ENCODE measurements at regions not wholly inside any gene's neighbourhood (a gene's known extent, or its start where the extent isn't known, plus 50 kb on each side); places are given as distances from the start of the nearest gene placed in this dataset.

GRCh38 chr2:181153886-181154285 lies 173.5 kb downstream of the UBE2E3 start:
- Mint-ChIP-seq H3K27me3 (ENCODE audit: low read depth) (no peaks in the 10 kb centered on the region), H3K4me1 (ENCODE audit: low read depth) (peaks cover 24% of the 10 kb centered on the region), H3K27ac (no peak overlapping the region), H3K36me3 (ENCODE audit: low read depth) (peaks cover 66% of the 10 kb centered on the region), H3K4me3 (ENCODE audit: low read depth) (no peak overlapping the region), H3K9me3 (peaks cover 35% of the 10 kb centered on the region)
- no peak for DNase-seq (ENCODE audit: low spot score)
- intact Hi-C loops (cut with micrococcal nuclease) = no loop called here

GRCh38 chr2:181157326-181157725 lies 176.9 kb downstream of the UBE2E3 start:
- H3K4me1 Mint-ChIP-seq (ENCODE audit: low read depth) = peaks cover 24% of the 10 kb centered on the region
- H3K27ac Mint-ChIP-seq = no peak overlapping the region
- H3K9me3 Mint-ChIP-seq = peaks cover 30% of the 10 kb centered on the region
- intact Hi-C loops (cut with micrococcal nuclease) = no loop called here
- no peaks in the 10 kb centered on the region for H3K27me3 Mint-ChIP-seq (ENCODE audit: low read depth)
- peaks cover 64% of the 10 kb centered on the region for H3K36me3 Mint-ChIP-seq (ENCODE audit: low read depth)
- DNase-seq (ENCODE audit: low spot score) = no peak
- H3K4me3 Mint-ChIP-seq (ENCODE audit: low read depth) = no peak overlapping the region

- Mint-ChIP-seq H3K27ac (no peak overlapping the region), H3K27me3 (ENCODE audit: low read depth) (no peaks in the 10 kb centered on the region), H3K36me3 (ENCODE audit: low read depth) (peaks cover 60% of the 10 kb centered on the region), H3K9me3 (peaks cover 29% of the 10 kb centered on the region), H3K4me1 (ENCODE audit: low read depth) (peaks cover 24% of the 10 kb centered on the region), H3K4me3 (ENCODE audit: low read depth) (no peak overlapping the region)
- intact Hi-C loops (cut with micrococcal nuclease) = no loop called here
- DNase-seq (ENCODE audit: low spot score) = no peak
Observed at GRCh38 chr2:181158427-181158826, 178.0 kb downstream of the UBE2E3 start.

GRCh38 chr2:181161615-181162014 lies 181.2 kb downstream of the UBE2E3 start:
- DNase-seq (ENCODE audit: low spot score) = no peak
- Mint-ChIP-seq H3K27me3 (ENCODE audit: low read depth) (no peaks in the 10 kb centered on the region), H3K36me3 (ENCODE audit: low read depth) (peaks cover 54% of the 10 kb centered on the region), H3K4me3 (ENCODE audit: low read depth) (no peak overlapping the region), H3K4me1 (ENCODE audit: low read depth) (peaks cover 44% of the 10 kb centered on the region), H3K9me3 (peaks cover 25% of the 10 kb centered on the region), H3K27ac (no peak overlapping the region)
- intact Hi-C loops (cut with micrococcal nuclease) = no loop called here

GRCh38 chr2:181163139-181163538 lies 182.7 kb downstream of the UBE2E3 start:
- Mint-ChIP-seq H3K9me3 (peaks cover 28% of the 10 kb centered on the region), H3K4me1 (ENCODE audit: low read depth) (peaks cover 46% of the 10 kb centered on the region), H3K27me3 (ENCODE audit: low read depth) (no peaks in the 10 kb centered on the region), H3K4me3 (ENCODE audit: low read depth) (peak overlapping the region; percentile 38), H3K36me3 (ENCODE audit: low read depth) (peaks cover 54% of the 10 kb centered on the region), H3K27ac (peak overlapping the region; percentile 47)
- no peak for DNase-seq (ENCODE audit: low spot score)
- intact Hi-C loops (cut with micrococcal nuclease) = no loop called here

- H3K27me3 Mint-ChIP-seq (ENCODE audit: low read depth) = no peaks in the 10 kb centered on the region
- intact Hi-C loops (cut with micrococcal nuclease) = loop anchor here (2.0 kb wide), 1 partner anchor 15 kb away; no protein-coding TSS in a partner anchor
- DNase-seq (ENCODE audit: low spot score) = no peak
- peaks cover 46% of the 10 kb centered on the region for H3K4me1 Mint-ChIP-seq (ENCODE audit: low read depth)
- peaks cover 31% of the 10 kb centered on the region for H3K9me3 Mint-ChIP-seq
- H3K27ac Mint-ChIP-seq = peak overlapping the region; percentile 70
- H3K4me3 Mint-ChIP-seq (ENCODE audit: low read depth) = no peak overlapping the region
- peaks cover 52% of the 10 kb centered on the region for H3K36me3 Mint-ChIP-seq (ENCODE audit: low read depth)
Observed at GRCh38 chr2:181163691-181164090, 183.3 kb downstream of the UBE2E3 start.

GRCh38 chr2:181164699-181165098 lies 184.3 kb downstream of the UBE2E3 start:
- peak overlapping the region; percentile 94 for H3K27ac Mint-ChIP-seq
- peak overlapping the region; percentile 71 for H3K4me3 Mint-ChIP-seq (ENCODE audit: low read depth)
- no peak for DNase-seq (ENCODE audit: low spot score)
- H3K9me3 Mint-ChIP-seq = peaks cover 31% of the 10 kb centered on the region
- H3K27me3 Mint-ChIP-seq (ENCODE audit: low read depth) = no peaks in the 10 kb centered on the region
- H3K4me1 Mint-ChIP-seq (ENCODE audit: low read depth) = peaks cover 53% of the 10 kb centered on the region
- intact Hi-C loops (cut with micrococcal nuclease) = loop anchor here (1.0 to 2.0 kb wide), 2 partner anchors 14 to 22 kb away; no protein-coding TSS in a partner anchor
- H3K36me3 Mint-ChIP-seq (ENCODE audit: low read depth) = peaks cover 48% of the 10 kb centered on the region

- peaks cover 60% of the 10 kb centered on the region for H3K4me1 Mint-ChIP-seq (ENCODE audit: low read depth)
- DNase-seq (ENCODE audit: low spot score) = no peak
- H3K27me3 Mint-ChIP-seq (ENCODE audit: low read depth) = no peaks in the 10 kb centered on the region
- peaks cover 31% of the 10 kb centered on the region for H3K9me3 Mint-ChIP-seq
- intact Hi-C loops (cut with micrococcal nuclease) = loop anchor here (1.0 to 2.0 kb wide), 2 partner anchors 13 to 23 kb away; no protein-coding TSS in a partner anchor
- H3K27ac Mint-ChIP-seq = peak overlapping the region; percentile 94
- peaks cover 45% of the 10 kb centered on the region for H3K36me3 Mint-ChIP-seq (ENCODE audit: low read depth)
- peak overlapping the region; percentile 51 for H3K4me3 Mint-ChIP-seq (ENCODE audit: low read depth)
Observed at GRCh38 chr2:181165199-181165868, 184.9 kb downstream of the UBE2E3 start.

GRCh38 chr2:181169503-181169902 lies 189.1 kb downstream of the UBE2E3 start:
- no peak for DNase-seq (ENCODE audit: low spot score)
- Mint-ChIP-seq H3K27me3 (ENCODE audit: low read depth) (no peaks in the 10 kb centered on the region), H3K36me3 (ENCODE audit: low read depth) (peaks cover 49% of the 10 kb centered on the region), H3K9me3 (peaks cover 31% of the 10 kb centered on the region), H3K4me3 (ENCODE audit: low read depth) (no peak overlapping the region), H3K27ac (no peak overlapping the region), H3K4me1 (ENCODE audit: low read depth) (peaks cover 49% of the 10 kb centered on the region)
- intact Hi-C loops (cut with micrococcal nuclease) = loop anchor here (1.0 kb wide), 1 partner anchor 8 kb away; no protein-coding TSS in a partner anchor

GRCh38 chr2:181170256-181170655 lies 189.9 kb downstream of the UBE2E3 start:
- Mint-ChIP-seq H3K36me3 (ENCODE audit: low read depth) (peaks cover 46% of the 10 kb centered on the region), H3K9me3 (peaks cover 30% of the 10 kb centered on the region), H3K27ac (peak overlapping the region; percentile 29), H3K4me3 (ENCODE audit: low read depth) (no peak overlapping the region), H3K4me1 (ENCODE audit: low read depth) (peaks cover 51% of the 10 kb centered on the region), H3K27me3 (ENCODE audit: low read depth) (no peaks in the 10 kb centered on the region)
- intact Hi-C loops (cut with micrococcal nuclease) = loop anchor here (10.0 kb wide), 1 partner anchor 625 kb away; no protein-coding TSS in a partner anchor
- DNase-seq (ENCODE audit: low spot score) = no peak

GRCh38 chr2:181172676-181173075 lies 192.3 kb downstream of the UBE2E3 start:
- Mint-ChIP-seq H3K9me3 (peaks cover 8% of the 10 kb centered on the region), H3K27ac (no peak overlapping the region)
- DNase-seq (ENCODE audit: low spot score) = no peak

GRCh38 chr2:181174611-181175580 lies 194.5 kb downstream of the UBE2E3 start:
- intact Hi-C loops (cut with micrococcal nuclease) = loop anchor here (5.0 to 10.0 kb wide), 2 partner anchors 67 to 620 kb away; no protein-coding TSS in a partner anchor
- no peaks in the 10 kb centered on the region for H3K27me3 Mint-ChIP-seq (ENCODE audit: low read depth)
- H3K4me1 Mint-ChIP-seq (ENCODE audit: low read depth) = peaks cover 66% of the 10 kb centered on the region
- DNase-seq (ENCODE audit: low spot score) = no peak
- peaks cover 30% of the 10 kb centered on the region for H3K36me3 Mint-ChIP-seq (ENCODE audit: low read depth)
- H3K27ac Mint-ChIP-seq = peak overlapping the region; percentile 65
- H3K4me3 Mint-ChIP-seq (ENCODE audit: low read depth) = no peak overlapping the region
- peaks cover 4% of the 10 kb centered on the region for H3K9me3 Mint-ChIP-seq

More at GRCh38 chr2:181172676-181173075, 192.3 kb downstream of the UBE2E3 start:
- Mint-ChIP-seq H3K4me1 (ENCODE audit: low read depth) (peaks cover 59% of the 10 kb centered on the region), H3K4me3 (ENCODE audit: low read depth) (no peak overlapping the region), H3K27me3 (ENCODE audit: low read depth) (no peaks in the 10 kb centered on the region), H3K36me3 (ENCODE audit: low read depth) (peaks cover 27% of the 10 kb centered on the region)
- intact Hi-C loops (cut with micrococcal nuclease) = loop anchor here (10.0 kb wide), 1 partner anchor 622 kb away; no protein-coding TSS in a partner anchor
